ENCODE measurements at regions not wholly inside any gene's neighbourhood (a gene's known extent, or its start where the extent isn't known, plus 50 kb on each side); places are given as distances from the start of the nearest gene placed in this dataset.
"Not testable (repeated sequence)": the region's sequence is repeated elsewhere in the genome, so short reads cannot be mapped to it uniquely, and the experiment has no call there.

DNA sequence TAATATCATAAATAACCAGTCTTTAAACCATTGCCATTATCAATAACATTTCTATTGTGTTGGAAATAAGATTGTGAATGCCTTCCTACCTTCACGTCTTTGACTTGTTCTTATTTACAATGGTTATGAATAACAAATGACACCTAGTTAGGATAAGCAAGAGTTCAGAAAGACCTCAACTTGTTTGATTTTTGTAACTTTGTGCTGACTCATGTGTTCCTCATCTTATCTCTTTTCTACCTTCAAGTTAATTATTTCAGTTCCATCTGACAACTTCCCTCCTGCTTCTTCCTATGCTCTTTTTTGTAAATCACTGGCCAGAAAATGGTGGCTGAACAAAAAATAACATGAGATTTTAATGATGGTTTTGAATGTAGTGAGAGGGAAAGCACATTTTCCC lies 538.5 kb upstream of the TUSC1 start:
- H3K4me1 ChIP-seq (ENCODE audit: insufficient read depth, low read length), result no peaks in the 10 kb centered on the region
- H4K20me1 ChIP-seq (ENCODE audit: insufficient read depth, low read length), result no peaks in the 10 kb centered on the region
- no peak overlapping the region for H3K4me3 ChIP-seq (ENCODE audit: insufficient read depth, low read length)
- no peaks in the 10 kb centered on the region for H3K27me3 ChIP-seq (ENCODE audit: insufficient read depth, low read length)
- no peak for DNase-seq (ENCODE audit: insufficient read length, low spot score, missing footprints)
- H3K79me2 ChIP-seq (ENCODE audit: insufficient read depth, low read length), result no peaks in the 10 kb centered on the region
- no peak overlapping the region for H3K27ac ChIP-seq (ENCODE audit: low read depth, low read length)
- no peak overlapping the region for H3K4me2 ChIP-seq (ENCODE audit: insufficient read depth, low read length)
- no peaks in the 10 kb centered on the region for H3K36me3 ChIP-seq (ENCODE audit: insufficient read depth, low read length)
- H3K9me3 ChIP-seq (ENCODE audit: low read depth, low read length), result no peaks in the 10 kb centered on the region
- TF ChIP-seq, protein P1, sequence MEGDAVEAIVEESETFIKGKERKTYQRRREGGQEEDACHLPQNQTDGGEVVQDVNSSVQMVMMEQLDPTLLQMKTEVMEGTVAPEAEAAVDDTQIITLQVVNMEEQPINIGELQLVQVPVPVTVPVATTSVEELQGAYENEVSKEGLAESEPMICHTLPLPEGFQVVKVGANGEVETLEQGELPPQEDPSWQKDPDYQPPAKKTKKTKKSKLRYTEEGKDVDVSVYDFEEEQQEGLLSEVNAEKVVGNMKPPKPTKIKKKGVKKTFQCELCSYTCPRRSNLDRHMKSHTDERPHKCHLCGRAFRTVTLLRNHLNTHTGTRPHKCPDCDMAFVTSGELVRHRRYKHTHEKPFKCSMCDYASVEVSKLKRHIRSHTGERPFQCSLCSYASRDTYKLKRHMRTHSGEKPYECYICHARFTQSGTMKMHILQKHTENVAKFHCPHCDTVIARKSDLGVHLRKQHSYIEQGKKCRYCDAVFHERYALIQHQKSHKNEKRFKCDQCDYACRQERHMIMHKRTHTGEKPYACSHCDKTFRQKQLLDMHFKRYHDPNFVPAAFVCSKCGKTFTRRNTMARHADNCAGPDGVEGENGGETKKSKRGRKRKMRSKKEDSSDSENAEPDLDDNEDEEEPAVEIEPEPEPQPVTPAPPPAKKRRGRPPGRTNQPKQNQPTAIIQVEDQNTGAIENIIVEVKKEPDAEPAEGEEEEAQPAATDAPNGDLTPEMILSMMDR (IDR thresholded peaks at IDR 0.05; ENCODE audit: extremely low read depth, low read depth, low read length), result no peak
- H2AFZ ChIP-seq (ENCODE audit: low read length), result no peak overlapping the region

DNA sequence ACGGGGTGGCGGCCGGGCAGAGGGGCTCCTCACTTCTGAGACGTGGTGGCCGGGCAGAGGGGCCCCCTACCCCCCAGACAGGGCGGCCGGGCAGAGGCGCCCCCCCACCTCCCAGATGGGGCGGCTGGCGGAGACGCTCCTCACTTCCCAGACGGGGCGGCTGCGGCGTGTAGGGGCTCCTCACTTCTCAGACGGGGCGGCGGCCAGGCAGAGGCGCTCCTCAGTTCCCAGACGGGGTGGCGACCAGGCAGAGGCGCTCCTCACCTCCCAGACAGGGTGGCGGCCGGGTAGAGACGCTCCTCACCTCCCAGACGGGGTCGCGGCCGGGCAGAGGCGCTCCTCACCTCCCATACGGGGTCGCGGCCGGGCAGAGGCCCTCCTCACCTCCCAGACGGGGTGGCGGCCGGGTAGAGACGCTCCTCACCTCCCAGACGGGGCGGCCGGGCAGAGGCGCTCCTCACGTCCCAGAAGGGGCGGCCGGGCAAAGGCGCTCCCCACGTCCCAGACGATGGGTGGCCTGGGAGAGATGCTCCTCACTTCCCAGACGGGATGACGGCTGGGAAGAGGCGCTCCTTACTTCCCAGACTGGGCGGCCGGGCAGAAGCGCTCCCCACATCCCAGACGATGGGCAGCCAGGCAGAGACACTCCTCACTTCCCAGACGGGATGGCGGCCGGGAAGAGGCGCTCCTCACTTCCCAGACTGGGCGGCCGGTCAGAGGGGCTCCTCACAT lies 536.6 kb upstream of the TUSC1 start:
- not testable (repeated sequence) for DNase-seq (ENCODE audit: insufficient read length, low spot score, missing footprints); H3K27ac ChIP-seq (ENCODE audit: low read depth, low read length); H3K4me2 ChIP-seq (ENCODE audit: insufficient read depth, low read length); H3K4me1 ChIP-seq (ENCODE audit: insufficient read depth, low read length); H3K9me3 ChIP-seq (ENCODE audit: low read depth, low read length); H3K79me2 ChIP-seq (ENCODE audit: insufficient read depth, low read length); H4K20me1 ChIP-seq (ENCODE audit: insufficient read depth, low read length); H3K36me3 ChIP-seq (ENCODE audit: insufficient read depth, low read length); H2AFZ ChIP-seq (ENCODE audit: low read length); H3K4me3 ChIP-seq (ENCODE audit: insufficient read depth, low read length); H3K27me3 ChIP-seq (ENCODE audit: insufficient read depth, low read length)

GRCh38 chr9:26210338-26210851 lies 532.2 kb upstream of the TUSC1 start:
- TF ChIP-seq, protein P1 (IDR thresholded peaks at IDR 0.05; ENCODE audit: extremely low read depth, low read depth, low read length), result no peak
- Histone ChIP-seq H3K79me2 (ENCODE audit: insufficient read depth, low read length) (no peaks in the 10 kb centered on the region), H2AFZ (ENCODE audit: low read length) (no peak overlapping the region), H3K27ac (ENCODE audit: low read depth, low read length) (no peak overlapping the region), H3K36me3 (ENCODE audit: insufficient read depth, low read length) (no peaks in the 10 kb centered on the region), H3K4me2 (ENCODE audit: insufficient read depth, low read length) (no peak overlapping the region), H3K4me1 (ENCODE audit: insufficient read depth, low read length) (no peaks in the 10 kb centered on the region), H4K20me1 (ENCODE audit: insufficient read depth, low read length) (no peaks in the 10 kb centered on the region), H3K4me3 (ENCODE audit: insufficient read depth, low read length) (no peak overlapping the region), H3K9me3 (ENCODE audit: low read depth, low read length) (no peaks in the 10 kb centered on the region), H3K27me3 (ENCODE audit: insufficient read depth, low read length) (no peaks in the 10 kb centered on the region)
- DNase-seq (ENCODE audit: insufficient read length, low spot score, missing footprints), result peak; percentile 77

GRCh38 chr9:26205261-26205660 lies 527.0 kb upstream of the TUSC1 start:
- DNase-seq (ENCODE audit: insufficient read length, low spot score, missing footprints), result no peak

More at GRCh38 chr9:26205261-26205660, 527.0 kb upstream of the TUSC1 start:
- H2AFZ ChIP-seq (ENCODE audit: low read length), result no peak overlapping the region
- H3K36me3 ChIP-seq (ENCODE audit: insufficient read depth, low read length), result no peaks in the 10 kb centered on the region
- no peaks in the 10 kb centered on the region for H3K4me1 ChIP-seq (ENCODE audit: insufficient read depth, low read length)
- no peak overlapping the region for H3K4me3 ChIP-seq (ENCODE audit: insufficient read depth, low read length)
- H4K20me1 ChIP-seq (ENCODE audit: insufficient read depth, low read length), result no peaks in the 10 kb centered on the region
- no peaks in the 10 kb centered on the region for H3K9me3 ChIP-seq (ENCODE audit: low read depth, low read length)
- H3K27me3 ChIP-seq (ENCODE audit: insufficient read depth, low read length), result no peaks in the 10 kb centered on the region
- H3K4me2 ChIP-seq (ENCODE audit: insufficient read depth, low read length), result no peak overlapping the region
- TF ChIP-seq, protein P1 (IDR thresholded peaks at IDR 0.05; ENCODE audit: extremely low read depth, low read depth, low read length), result no peak
- no peak overlapping the region for H3K27ac ChIP-seq (ENCODE audit: low read depth, low read length)
- no peaks in the 10 kb centered on the region for H3K79me2 ChIP-seq (ENCODE audit: insufficient read depth, low read length)

Data from osteoblast (primary cell).